Pancreas (tissue), 10 donors: ENCODE measurements at regions not wholly inside any gene's neighbourhood (a gene's known extent, or its start where the extent isn't known, plus 50 kb on each side); places are given as distances from the start of the nearest gene placed in this dataset.

Source experiments
- ATAC-seq, 4 donors: fragments of 200-7000 bp; cut with Tn5 transposase; one replicate each; pipeline versions ENCODE4 v1.8.0 to v1.9.1; 2020; ENCODE audit warnings: mild to moderate bottlenecking in 4 of 4, moderate library complexity in 4 of 4
- DNase-seq, 6 donors: peaks; one replicate each; pipeline ENCODE4 v3.0.0-alpha.2; 2020
- FAIRE-seq: peaks from 2 replicates; lab custom pipeline; 2012; peaks lifted over from hg19 to GRCh38; lab: Jason Lieb, UNC
- H3K27ac ChIP-seq, 4 donors: fragments of 200-600 bp; sonication (generic); 1 replicate in 3 of 4; 2 replicates in 1 of 4; pipeline versions ENCODE4 v1.5.0 to v1.8.0; 2020
- H3K27me3 ChIP-seq, 4 donors: fragments of 200-600 bp; one replicate each; pipeline ENCODE4 v1.8.0; 2021
- H3K36me3 ChIP-seq, 3 donors: fragments of 200-600 bp; sonication (generic) in 1 of 3; one replicate each; pipeline versions ENCODE4 v1.5.0 to v1.8.0; 2020 to 2021
- H3K4me1 ChIP-seq, 3 donors: fragments of 200-600 bp; one replicate each; pipeline ENCODE4 v1.8.0; 2021
- H3K4me3 ChIP-seq, 4 donors: fragments of 200-600 bp; sonication (generic) in 2 of 4; one replicate each; pipeline versions ENCODE4 v1.5.0 to v1.8.0; 2020 to 2021
- H3K9me3 ChIP-seq, 4 donors: fragments of 200-600 bp; one replicate each; pipeline ENCODE4 v1.8.0; 2021
- CTCF ChIP-seq, 4 donors: fragments of 200-600 bp; sonication (generic) in 3 of 4; IDR thresholded peaks; one replicate each; pipeline versions ENCODE4 v1.5.0 to v1.8.0; 2021; ENCODE audit warnings: antibody characterized with exemption in 4 of 4
- WGBS, 2 donors: extraction: QIAGEN DNeasy Blood & Tissue Kit; methylation state at CpG; one replicate each; pipeline ENCODE4 v1.1.7; 2013; 5-methylcytosine and 5-hydroxymethylcytosine counted together
- intact Hi-C, 3 donors: fragments of 100-400 bp; cut with DNase I; formaldehyde crosslinking; loops; one replicate each; pipeline versions ENCODE4 v1.11.1 to v1.14.2; 2022
- donor health status: healthy with polysubstance abuse.
- donor health status: DM: no; HTN: no; CAD: no; lungs with moderate emphysema.
- donor health status: DM: no; HTN: no; CAD: no.
- donor health status: control.
- donor health status: control.
- donor health status: Bipolar disorder and iron deficiency.
- donor health status: DM: yes; HTN: yes; CAD: no.
- donor health status: DM: no; HTN: no; CAD: no.
- donor health status: DM: no; HTN: no; CAD: no.
- donor health status: DM: yes; HTN: yes; CAD: no.

GRCh38 chr10:131032329-131033165 lies 279.0 kb downstream of the TCERG1L start:
- H3K4me3 ChIP-seq = no peak overlapping the region
- 61 to 73% methylated on average over 26 of the region's 26 CpGs for WGBS, 2 donors
- no peak for TF ChIP-seq CTCF (IDR thresholded peaks at IDR 0.05)
- no peaks in the 10 kb centered on the region for H3K9me3 ChIP-seq
- H3K4me1 ChIP-seq = no peaks in the 10 kb centered on the region
- no peak overlapping the region for H3K27ac ChIP-seq
- FAIRE-seq = no peak
- ATAC-seq = no peak
- intact Hi-C loops = no loop called here
- no peaks in the 10 kb centered on the region for H3K36me3 ChIP-seq
- H3K27me3 ChIP-seq = no peaks in the 10 kb centered on the region
- no peak for DNase-seq

- ATAC-seq = no peak
- FAIRE-seq = no peak
- Histone ChIP-seq H3K4me3 (no peak overlapping the region), H3K9me3 (no peaks in the 10 kb centered on the region), H3K27ac (no peak overlapping the region), H3K27me3 (no peaks in the 10 kb centered on the region), H3K36me3 (no peaks in the 10 kb centered on the region), H3K4me1 (no peaks in the 10 kb centered on the region)
- TF ChIP-seq CTCF (IDR thresholded peaks at IDR 0.05) = no peak
- WGBS, 2 donors = 54 to 66% methylated on average over 10 of the region's 10 CpGs
- DNase-seq = no peak
- intact Hi-C loops = no loop called here
Measured at GRCh38 chr10:131033166-131034085, 278.1 kb downstream of the TCERG1L start.

- intact Hi-C loops = no loop called here
- Histone ChIP-seq H3K4me3 (no peak overlapping the region), H3K36me3 (no peaks in the 10 kb centered on the region), H3K4me1 (no peaks in the 10 kb centered on the region), H3K27ac (no peak overlapping the region), H3K27me3 (no peaks in the 10 kb centered on the region), H3K9me3 (no peaks in the 10 kb centered on the region)
- 61 to 73% methylated on average over 8 of the region's 8 CpGs for WGBS, 2 donors
- ATAC-seq (no peak), DNase-seq (no peak), FAIRE-seq (no peak)
- TF ChIP-seq CTCF (IDR thresholded peaks at IDR 0.05) = no peak
Measured at GRCh38 chr10:131034451-131034850, 277.1 kb downstream of the TCERG1L start.

- Histone ChIP-seq H3K27me3 (no peaks in the 10 kb centered on the region), H3K9me3 (no peaks in the 10 kb centered on the region), H3K36me3 (no peaks in the 10 kb centered on the region), H3K4me1 (no peaks in the 10 kb centered on the region), H3K27ac (no peak overlapping the region), H3K4me3 (no peak overlapping the region)
- WGBS, 2 donors = 42 to 47% methylated on average over 12 of the region's 12 CpGs
- intact Hi-C loops = no loop called here
- ATAC-seq (no peak), FAIRE-seq (no peak), DNase-seq (no peak)
- no peak for TF ChIP-seq CTCF (IDR thresholded peaks at IDR 0.05)
Measured at GRCh38 chr10:131035779-131036178, 275.7 kb downstream of the TCERG1L start.
